ENCODE measurements at regions not wholly inside any gene's neighbourhood (a gene's known extent, or its start where the extent isn't known, plus 50 kb on each side); places are given as distances from the start of the nearest gene placed in this dataset.

- Histone ChIP-seq H3K27me3 (ENCODE audit: control insufficient read depth in 2 of 2, insufficient read depth in 2 of 2, low read length in 2 of 2) (no peaks in the 10 kb centered on the region), H3K27ac (ENCODE audit: low read depth, low read length) (no peak overlapping the region), H3K9me3 (ENCODE audit: control insufficient read depth in 2 of 3, low read length in 3 of 3) (no peaks in the 10 kb centered on the region), H3K4me3 (ENCODE audit: low read length) (no peak overlapping the region), H3K36me3 (ENCODE audit: control insufficient read depth in 2 of 3, insufficient read depth in 3 of 3, low read length in 3 of 3) (no peaks in the 10 kb centered on the region), H3K4me1 (ENCODE audit: control insufficient read depth in 2 of 2, insufficient read depth in 2 of 2, low read length in 2 of 2) (no peaks in the 10 kb centered on the region)
- H3K9me3 Mint-ChIP-seq = peaks cover 0 to 8% (median 0%) of the 10 kb centered on the region in 11 donors
- ATAC-seq = no peak
- peaks cover 0 to 5% (median 0%) of the 10 kb centered on the region in 5 donors for H3K27me3 Mint-ChIP-seq
- POLR2A ChIA-PET = no interaction called here
- no peak for DNase-seq
- intact Hi-C loops (cut with micrococcal nuclease) = no loop called here
- CTCF ChIA-PET = no interaction called here
- no peak overlapping the region for H3K27ac Mint-ChIP-seq
- no peak overlapping the region for H3K4me3 Mint-ChIP-seq
- no peaks in the 10 kb centered on the region for H3K4me1 Mint-ChIP-seq
- H3K36me3 Mint-ChIP-seq = no peaks in the 10 kb centered on the region
These were observed 161.1 kb upstream of the TLL1 start for GRCh38 chr4:165711912-165712311.

- Mint-ChIP-seq H3K4me1 (no peaks in the 10 kb centered on the region), H3K9me3 (peaks cover 0 to 2% (median 0%) of the 10 kb centered on the region in 11 donors), H3K4me3 (no peak overlapping the region), H3K27ac (no peak overlapping the region), H3K27me3 (peaks cover 0 to 5% (median 0%) of the 10 kb centered on the region in 5 donors), H3K36me3 (no peaks in the 10 kb centered on the region)
- H3K9me3 ChIP-seq (ENCODE audit: control insufficient read depth in 2 of 3, low read length in 3 of 3) = no peaks in the 10 kb centered on the region
- ATAC-seq (no peak), DNase-seq (no peak)
- H3K27ac ChIP-seq (ENCODE audit: low read depth, low read length) = no peak overlapping the region
- ChIA-PET CTCF (no interaction called here), POLR2A (no interaction called here)
- no peaks in the 10 kb centered on the region for H3K27me3 ChIP-seq (ENCODE audit: control insufficient read depth in 2 of 2, insufficient read depth in 2 of 2, low read length in 2 of 2)
- H3K4me1 ChIP-seq (ENCODE audit: control insufficient read depth in 2 of 2, insufficient read depth in 2 of 2, low read length in 2 of 2) = no peaks in the 10 kb centered on the region
- H3K36me3 ChIP-seq (ENCODE audit: control insufficient read depth in 2 of 3, insufficient read depth in 3 of 3, low read length in 3 of 3) = no peaks in the 10 kb centered on the region
- no peak overlapping the region for H3K4me3 ChIP-seq (ENCODE audit: low read length)
- intact Hi-C loops (cut with micrococcal nuclease) = no loop called here
These were observed 158.4 kb upstream of the TLL1 start for GRCh38 chr4:165714650-165715049.

- H3K27me3 Mint-ChIP-seq = peaks cover 0 to 5% (median 0%) of the 10 kb centered on the region in 5 donors
- DNase-seq (no peak), ATAC-seq (no peak)
- H3K27ac Mint-ChIP-seq = no peak overlapping the region
- H3K9me3 Mint-ChIP-seq = peaks cover 0 to 2% (median 0%) of the 10 kb centered on the region in 11 donors
- Histone ChIP-seq H3K27ac (ENCODE audit: low read depth, low read length) (no peak overlapping the region), H3K9me3 (ENCODE audit: control insufficient read depth in 2 of 3, low read length in 3 of 3) (no peaks in the 10 kb centered on the region), H3K4me1 (ENCODE audit: control insufficient read depth in 2 of 2, insufficient read depth in 2 of 2, low read length in 2 of 2) (no peaks in the 10 kb centered on the region), H3K36me3 (ENCODE audit: control insufficient read depth in 2 of 3, insufficient read depth in 3 of 3, low read length in 3 of 3) (no peaks in the 10 kb centered on the region), H3K27me3 (ENCODE audit: control insufficient read depth in 2 of 2, insufficient read depth in 2 of 2, low read length in 2 of 2) (no peaks in the 10 kb centered on the region), H3K4me3 (ENCODE audit: low read length) (no peak overlapping the region)
- ChIA-PET POLR2A (no interaction called here), CTCF (no interaction called here)
- no peaks in the 10 kb centered on the region for H3K4me1 Mint-ChIP-seq
- no peak overlapping the region for H3K4me3 Mint-ChIP-seq
- intact Hi-C loops (cut with micrococcal nuclease) = no loop called here
- H3K36me3 Mint-ChIP-seq = no peaks in the 10 kb centered on the region
These were observed 157.8 kb upstream of the TLL1 start for GRCh38 chr4:165715211-165715610.

DNA sequence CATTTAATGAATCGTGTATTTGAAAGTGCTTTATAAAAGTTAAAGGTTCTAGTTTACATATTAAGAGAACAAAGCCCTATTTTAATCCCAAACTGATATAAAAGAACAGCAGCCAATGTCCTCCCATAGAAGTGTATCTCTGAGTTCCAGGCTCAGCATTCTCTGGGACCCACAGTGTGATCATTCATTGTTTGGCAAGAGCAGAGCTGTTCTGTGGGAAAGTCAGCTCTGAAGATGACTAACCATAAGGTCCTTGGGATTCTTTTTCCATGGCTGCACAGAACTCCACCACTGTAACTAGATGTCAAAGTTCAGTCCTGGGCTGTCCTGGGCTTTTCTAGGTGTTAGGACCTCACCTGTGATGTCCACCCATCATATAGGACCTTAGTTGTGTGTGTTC, 157.0 kb upstream of the TLL1 start:
- peaks cover 0 to 5% (median 0%) of the 10 kb centered on the region in 5 donors for H3K27me3 Mint-ChIP-seq
- POLR2A ChIA-PET = no interaction called here

GRCh38 chr4:165716472-165716871, 156.6 kb upstream of the TLL1 start:
- Mint-ChIP-seq H3K4me1 (no peaks in the 10 kb centered on the region), H3K27ac (no peak overlapping the region), H3K27me3 (peaks cover 0 to 5% (median 0%) of the 10 kb centered on the region in 5 donors), H3K9me3 (peaks cover 0 to 2% (median 0%) of the 10 kb centered on the region in 11 donors), H3K36me3 (no peaks in the 10 kb centered on the region), H3K4me3 (no peak overlapping the region)
- Histone ChIP-seq H3K27me3 (ENCODE audit: control insufficient read depth in 2 of 2, insufficient read depth in 2 of 2, low read length in 2 of 2) (no peaks in the 10 kb centered on the region), H3K27ac (ENCODE audit: low read depth, low read length) (no peak overlapping the region), H3K36me3 (ENCODE audit: control insufficient read depth in 2 of 3, insufficient read depth in 3 of 3, low read length in 3 of 3) (no peaks in the 10 kb centered on the region), H3K4me3 (ENCODE audit: low read length) (no peak overlapping the region), H3K9me3 (ENCODE audit: control insufficient read depth in 2 of 3, low read length in 3 of 3) (no peaks in the 10 kb centered on the region), H3K4me1 (ENCODE audit: control insufficient read depth in 2 of 2, insufficient read depth in 2 of 2, low read length in 2 of 2) (no peaks in the 10 kb centered on the region)
- DNase-seq (no peak), ATAC-seq (no peak)
- intact Hi-C loops (cut with micrococcal nuclease) = no loop called here
- POLR2A ChIA-PET = no interaction called here
- CTCF ChIA-PET = no interaction called here

More for the DNA sequence above, 157.0 kb upstream of the TLL1 start:
- DNase-seq (no peak), ATAC-seq (no peak)
- Mint-ChIP-seq H3K27ac (no peak overlapping the region), H3K9me3 (peaks cover 0 to 2% (median 0%) of the 10 kb centered on the region in 11 donors), H3K36me3 (no peaks in the 10 kb centered on the region), H3K4me1 (no peaks in the 10 kb centered on the region), H3K4me3 (no peak overlapping the region)
- intact Hi-C loops (cut with micrococcal nuclease) = no loop called here
- Histone ChIP-seq H3K27ac (ENCODE audit: low read depth, low read length) (no peak overlapping the region), H3K36me3 (ENCODE audit: control insufficient read depth in 2 of 3, insufficient read depth in 3 of 3, low read length in 3 of 3) (no peaks in the 10 kb centered on the region), H3K9me3 (ENCODE audit: control insufficient read depth in 2 of 3, low read length in 3 of 3) (no peaks in the 10 kb centered on the region), H3K4me3 (ENCODE audit: low read length) (no peak overlapping the region), H3K27me3 (ENCODE audit: control insufficient read depth in 2 of 2, insufficient read depth in 2 of 2, low read length in 2 of 2) (no peaks in the 10 kb centered on the region), H3K4me1 (ENCODE audit: control insufficient read depth in 2 of 2, insufficient read depth in 2 of 2, low read length in 2 of 2) (no peaks in the 10 kb centered on the region)
- CTCF ChIA-PET = no interaction called here

- H3K27ac ChIP-seq (ENCODE audit: low read depth, low read length) = no peak overlapping the region
- H3K4me1 ChIP-seq (ENCODE audit: control insufficient read depth in 2 of 2, insufficient read depth in 2 of 2, low read length in 2 of 2) = no peaks in the 10 kb centered on the region
- no peaks in the 10 kb centered on the region for H3K27me3 ChIP-seq (ENCODE audit: control insufficient read depth in 2 of 2, insufficient read depth in 2 of 2, low read length in 2 of 2)
- H3K9me3 ChIP-seq (ENCODE audit: control insufficient read depth in 2 of 3, low read length in 3 of 3) = no peaks in the 10 kb centered on the region
- no peaks in the 10 kb centered on the region for H3K4me1 Mint-ChIP-seq
- no peaks in the 10 kb centered on the region for H3K36me3 ChIP-seq (ENCODE audit: control insufficient read depth in 2 of 3, insufficient read depth in 3 of 3, low read length in 3 of 3)
- ChIA-PET CTCF (no interaction called here), POLR2A (no interaction called here)
- DNase-seq (no peak), ATAC-seq (no peak)
- peaks cover 0 to 12% (median 0%) of the 10 kb centered on the region in 5 donors for H3K27me3 Mint-ChIP-seq
- no peak overlapping the region for H3K4me3 ChIP-seq (ENCODE audit: low read length)
- no peaks in the 10 kb centered on the region for H3K36me3 Mint-ChIP-seq
- intact Hi-C loops (cut with micrococcal nuclease) = no loop called here
- H3K4me3 Mint-ChIP-seq = no peak overlapping the region
- peaks cover 0 to 2% (median 0%) of the 10 kb centered on the region in 11 donors for H3K9me3 Mint-ChIP-seq
- no peak overlapping the region for H3K27ac Mint-ChIP-seq
These were observed 154.4 kb upstream of the TLL1 start for GRCh38 chr4:165718660-165719059.

DNA sequence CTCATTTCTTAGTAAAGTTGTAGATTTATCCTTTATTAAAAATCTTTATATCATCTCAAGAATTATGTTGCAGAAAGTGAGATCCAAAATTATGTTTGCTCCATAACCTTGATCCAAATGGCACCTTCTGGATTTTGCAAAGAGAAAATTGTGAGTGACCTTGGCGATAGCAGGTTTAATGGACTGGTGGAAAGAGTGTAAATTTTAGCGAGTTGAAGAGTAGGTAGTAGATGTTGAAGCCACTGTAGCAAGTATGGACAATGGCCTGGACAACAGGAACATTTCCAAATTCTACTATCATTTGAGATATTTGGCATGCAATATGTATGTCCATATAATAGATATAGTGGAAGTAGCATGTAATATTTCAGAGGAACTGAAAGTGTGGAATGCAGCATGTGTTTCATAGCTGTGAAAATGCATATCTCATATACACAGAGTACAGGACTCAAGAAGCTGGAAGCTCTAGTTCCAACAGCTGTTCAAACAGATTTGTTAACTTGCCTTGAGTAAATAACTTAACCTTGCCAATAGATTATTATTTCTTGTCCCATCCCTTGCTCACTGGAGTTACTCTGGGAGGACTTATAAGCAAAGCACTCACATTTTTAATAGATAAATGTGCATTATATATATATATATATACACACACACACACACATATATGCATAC, 152.5 kb upstream of the TLL1 start:
- POLR2A ChIA-PET = no interaction called here
- H3K27ac Mint-ChIP-seq = no peak overlapping the region
- Histone ChIP-seq H3K9me3 (ENCODE audit: control insufficient read depth in 2 of 3, low read length in 3 of 3) (no peaks in the 10 kb centered on the region), H3K27ac (ENCODE audit: low read depth, low read length) (no peak overlapping the region), H3K36me3 (ENCODE audit: control insufficient read depth in 2 of 3, insufficient read depth in 3 of 3, low read length in 3 of 3) (no peaks in the 10 kb centered on the region), H3K27me3 (ENCODE audit: control insufficient read depth in 2 of 2, insufficient read depth in 2 of 2, low read length in 2 of 2) (no peaks in the 10 kb centered on the region), H3K4me3 (ENCODE audit: low read length) (no peak overlapping the region), H3K4me1 (ENCODE audit: control insufficient read depth in 2 of 2, insufficient read depth in 2 of 2, low read length in 2 of 2) (no peaks in the 10 kb centered on the region)
- H3K9me3 Mint-ChIP-seq = peaks cover 0 to 5% (median 0%) of the 10 kb centered on the region in 11 donors
- DNase-seq = no peak
- CTCF ChIA-PET = no interaction called here
- no peaks in the 10 kb centered on the region for H3K4me1 Mint-ChIP-seq
- intact Hi-C loops (cut with micrococcal nuclease) = no loop called here
- no peaks in the 10 kb centered on the region for H3K36me3 Mint-ChIP-seq
- no peak for ATAC-seq
- H3K4me3 Mint-ChIP-seq = no peak overlapping the region
- peaks cover 0 to 12% (median 0%) of the 10 kb centered on the region in 5 donors for H3K27me3 Mint-ChIP-seq
